ENCODE measurements at regions not wholly inside any gene's neighbourhood (a gene's known extent, or its start where the extent isn't known, plus 50 kb on each side); places are given as distances from the start of the nearest gene placed in this dataset.

- TF ChIP-seq, protein P1, sequence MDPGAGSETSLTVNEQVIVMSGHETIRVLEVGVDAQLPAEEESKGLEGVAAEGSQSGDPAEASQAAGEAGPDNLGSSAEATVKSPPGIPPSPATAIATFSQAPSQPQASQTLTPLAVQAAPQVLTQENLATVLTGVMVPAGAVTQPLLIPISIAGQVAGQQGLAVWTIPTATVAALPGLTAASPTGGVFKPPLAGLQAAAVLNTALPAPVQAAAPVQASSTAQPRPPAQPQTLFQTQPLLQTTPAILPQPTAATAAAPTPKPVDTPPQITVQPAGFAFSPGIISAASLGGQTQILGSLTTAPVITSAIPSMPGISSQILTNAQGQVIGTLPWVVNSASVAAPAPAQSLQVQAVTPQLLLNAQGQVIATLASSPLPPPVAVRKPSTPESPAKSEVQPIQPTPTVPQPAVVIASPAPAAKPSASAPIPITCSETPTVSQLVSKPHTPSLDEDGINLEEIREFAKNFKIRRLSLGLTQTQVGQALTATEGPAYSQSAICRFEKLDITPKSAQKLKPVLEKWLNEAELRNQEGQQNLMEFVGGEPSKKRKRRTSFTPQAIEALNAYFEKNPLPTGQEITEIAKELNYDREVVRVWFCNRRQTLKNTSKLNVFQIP (CRISPR knock-in tag; IDR thresholded peaks at IDR 0.05; ENCODE audit: borderline replicate concordance, low read depth), result no peak
- no peak for TF ChIP-seq BACH2 (CRISPR knock-in tag; IDR thresholded peaks at IDR 0.05; ENCODE audit: borderline replicate concordance)
- no peak for TF ChIP-seq ZFP30 (CRISPR knock-in tag; IDR thresholded peaks at IDR 0.05)
- TF ChIP-seq RARB (CRISPR knock-in tag; IDR thresholded peaks at IDR 0.05), result no peak
- TF ChIP-seq SNAI2 (CRISPR knock-in tag; IDR thresholded peaks at IDR 0.05), result no peak
- TF ChIP-seq, protein P2, sequence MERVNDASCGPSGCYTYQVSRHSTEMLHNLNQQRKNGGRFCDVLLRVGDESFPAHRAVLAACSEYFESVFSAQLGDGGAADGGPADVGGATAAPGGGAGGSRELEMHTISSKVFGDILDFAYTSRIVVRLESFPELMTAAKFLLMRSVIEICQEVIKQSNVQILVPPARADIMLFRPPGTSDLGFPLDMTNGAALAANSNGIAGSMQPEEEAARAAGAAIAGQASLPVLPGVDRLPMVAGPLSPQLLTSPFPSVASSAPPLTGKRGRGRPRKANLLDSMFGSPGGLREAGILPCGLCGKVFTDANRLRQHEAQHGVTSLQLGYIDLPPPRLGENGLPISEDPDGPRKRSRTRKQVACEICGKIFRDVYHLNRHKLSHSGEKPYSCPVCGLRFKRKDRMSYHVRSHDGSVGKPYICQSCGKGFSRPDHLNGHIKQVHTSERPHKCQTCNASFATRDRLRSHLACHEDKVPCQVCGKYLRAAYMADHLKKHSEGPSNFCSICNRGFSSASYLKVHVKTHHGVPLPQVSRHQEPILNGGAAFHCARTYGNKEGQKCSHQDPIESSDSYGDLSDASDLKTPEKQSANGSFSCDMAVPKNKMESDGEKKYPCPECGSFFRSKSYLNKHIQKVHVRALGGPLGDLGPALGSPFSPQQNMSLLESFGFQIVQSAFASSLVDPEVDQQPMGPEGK (CRISPR knock-in tag; IDR thresholded peaks at IDR 0.05; ENCODE audit: borderline replicate concordance), result no peak
Measured at GRCh38 chr4:148530114-148530513, 87.9 kb upstream of the NR3C2 start.
